Stimulated activated naive B cell treated with anti-CD40 and anti-IgM and Interleukin-4, amounts not matched to agents 10 μg/mL and 1 μg/mL and 100 μg/mL, for 72 hours (primary cell): ENCODE measurements at regions not wholly inside any gene's neighbourhood (a gene's known extent, or its start where the extent isn't known, plus 50 kb on each side); places are given as distances from the start of the nearest gene placed in this dataset.

ENCODE experiments used
- ATAC-seq, 2 donors: fragments of 150-1000 bp; cut with Tn5 transposase; replicated peaks; 2 replicates each; pipeline ENCODE4 v1.10.0; 2021; ENCODE audit warnings: moderate library complexity in 1 of 2
- DNase-seq: peaks from one replicate; pipeline ENCODE4 v3.0.0; 2021
- H3K27ac Mint-ChIP-seq: one replicate; pipeline ENCODE4 v1.8.0; 2022; ENCODE audit warnings: mild to moderate bottlenecking, mixed read lengths
- H3K27me3 Mint-ChIP-seq, 2 donors: one replicate each; pipeline ENCODE4 v1.8.0; 2022; ENCODE audit warnings: mixed read lengths in 2 of 2
- H3K36me3 Mint-ChIP-seq, 2 donors: one replicate each; pipeline ENCODE4 v1.8.0; 2022; ENCODE audit warnings: mixed read lengths in 2 of 2, mild to moderate bottlenecking in 1 of 2
- H3K4me1 Mint-ChIP-seq, 2 donors: one replicate each; pipeline ENCODE4 v1.8.0; 2022; ENCODE audit warnings: mixed read lengths in 2 of 2, mild to moderate bottlenecking in 1 of 2
- H3K4me3 Mint-ChIP-seq, 2 donors: one replicate each; pipeline ENCODE4 v1.8.0; 2022; ENCODE audit warnings: mild to moderate bottlenecking in 2 of 2, mixed read lengths in 2 of 2, moderate library complexity in 1 of 2
- H3K9me3 Mint-ChIP-seq, 2 donors: one replicate each; pipeline ENCODE4 v1.8.0; 2022; ENCODE audit warnings: mixed read lengths in 2 of 2, mild to moderate bottlenecking in 1 of 2

GRCh38 chr2:223226264-223226663 lies 174.3 kb downstream of the KCNE4 start:
- Mint-ChIP-seq H3K4me1 (no peaks in the 10 kb centered on the region), H3K4me3 (no peak overlapping the region), H3K27me3 (no peaks in the 10 kb centered on the region), H3K27ac (no peak overlapping the region), H3K36me3 (no peaks in the 10 kb centered on the region), H3K9me3 (no peaks in the 10 kb centered on the region)
- ATAC-seq (no peak), DNase-seq (no peak)

DNA sequence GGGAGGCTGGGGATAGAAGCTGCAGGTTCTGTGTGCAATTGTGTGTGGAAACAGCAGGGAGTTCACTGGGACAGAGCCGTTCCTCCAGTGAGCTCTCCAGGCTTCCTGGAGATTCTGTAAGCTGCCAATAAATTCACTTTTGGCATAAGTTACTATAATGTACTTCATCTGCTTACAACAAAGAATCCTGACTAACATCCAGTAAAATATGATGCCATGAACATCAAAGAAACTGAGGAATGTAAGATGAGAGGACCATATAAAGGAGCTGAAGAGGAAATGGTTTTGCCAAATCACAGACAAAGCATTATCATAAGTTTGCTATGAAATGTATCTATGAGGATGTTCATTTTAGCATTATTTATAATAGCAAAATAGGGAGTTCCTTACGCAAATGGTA lies 175.3 kb downstream of the KCNE4 start:
- ATAC-seq (no peak), DNase-seq (no peak)
- Mint-ChIP-seq H3K36me3 (no peaks in the 10 kb centered on the region), H3K4me3 (no peak overlapping the region), H3K9me3 (no peaks in the 10 kb centered on the region), H3K27me3 (no peaks in the 10 kb centered on the region), H3K4me1 (no peaks in the 10 kb centered on the region), H3K27ac (no peak overlapping the region)

GRCh38 chr2:223228871-223229270 lies 176.9 kb downstream of the KCNE4 start:
- H3K27ac Mint-ChIP-seq: no peak overlapping the region
- no peak for ATAC-seq
- no peaks in the 10 kb centered on the region for H3K9me3 Mint-ChIP-seq

GRCh38 chr2:223230352-223230751 lies 178.4 kb downstream of the KCNE4 start:
- peaks cover 0 to 2% of the 10 kb centered on the region in 2 donors for H3K27me3 Mint-ChIP-seq
- no peak overlapping the region for H3K4me3 Mint-ChIP-seq

More at GRCh38 chr2:223228871-223229270, 176.9 kb downstream of the KCNE4 start:
- H3K36me3 Mint-ChIP-seq: no peaks in the 10 kb centered on the region
- no peak for DNase-seq
- H3K4me3 Mint-ChIP-seq: no peak overlapping the region
- no peaks in the 10 kb centered on the region for H3K27me3 Mint-ChIP-seq
- no peaks in the 10 kb centered on the region for H3K4me1 Mint-ChIP-seq

DNA sequence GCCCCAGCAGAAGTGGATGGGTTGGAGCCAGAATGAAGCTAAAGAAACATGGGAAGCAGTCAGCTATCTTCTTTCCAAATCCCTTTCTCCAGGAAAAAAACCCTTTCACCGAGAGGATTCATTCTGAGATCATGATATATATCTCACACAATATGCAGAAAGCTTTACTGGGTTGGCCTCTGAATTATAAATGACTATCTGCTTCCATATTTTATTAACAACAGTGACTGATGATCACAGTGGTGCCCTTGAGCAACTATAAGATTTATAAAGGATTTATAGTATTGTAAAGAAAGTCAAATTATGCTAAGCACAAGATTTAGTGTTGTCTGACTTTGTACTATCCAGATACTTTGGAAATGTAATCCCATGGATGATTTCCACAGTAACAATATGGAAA lies 180.3 kb downstream of the KCNE4 start:
- Mint-ChIP-seq H3K4me1 (no peaks in the 10 kb centered on the region), H3K4me3 (no peak overlapping the region), H3K27me3 (peaks cover 0 to 4% of the 10 kb centered on the region in 2 donors), H3K36me3 (no peaks in the 10 kb centered on the region), H3K9me3 (peaks cover 0 to 3% of the 10 kb centered on the region in 2 donors), H3K27ac (no peak overlapping the region)
- ATAC-seq (no peak), DNase-seq (no peak)

More at GRCh38 chr2:223230352-223230751, 178.4 kb downstream of the KCNE4 start:
- Mint-ChIP-seq H3K9me3 (peaks cover 0 to 1% of the 10 kb centered on the region in 2 donors), H3K36me3 (no peaks in the 10 kb centered on the region), H3K4me1 (no peaks in the 10 kb centered on the region), H3K27ac (no peak overlapping the region)
- DNase-seq (no peak), ATAC-seq (no peak)

- Mint-ChIP-seq H3K4me1 (no peaks in the 10 kb centered on the region), H3K4me3 (no peak overlapping the region), H3K9me3 (peaks cover 0 to 3% of the 10 kb centered on the region in 2 donors), H3K27me3 (peaks cover 0 to 4% of the 10 kb centered on the region in 2 donors), H3K27ac (no peak overlapping the region), H3K36me3 (no peaks in the 10 kb centered on the region)
- no peak for ATAC-seq
- no peak for DNase-seq
These were observed 180.9 kb downstream of the KCNE4 start for GRCh38 chr2:223232896-223233295.

DNA sequence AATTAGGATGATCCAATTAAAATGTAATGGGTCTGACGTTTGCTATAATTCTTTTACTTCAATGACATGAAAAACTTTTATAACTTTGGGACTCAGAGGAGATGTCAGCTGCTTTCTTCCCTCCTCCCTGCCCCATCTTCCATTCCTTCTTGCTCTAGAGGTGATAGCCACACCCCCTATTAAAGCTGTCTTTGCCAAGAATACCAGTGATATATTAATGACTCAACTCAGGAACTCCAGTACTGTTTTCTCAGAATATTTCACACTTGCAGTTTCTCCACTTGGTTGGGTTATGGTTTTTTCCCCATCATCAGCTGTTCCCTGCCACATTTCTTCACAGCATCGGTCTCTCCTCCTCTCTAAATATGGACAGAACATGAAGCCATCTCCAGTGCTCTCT lies 184.0 kb downstream of the KCNE4 start:
- Mint-ChIP-seq H3K4me3 (no peak overlapping the region), H3K36me3 (no peaks in the 10 kb centered on the region), H3K4me1 (no peaks in the 10 kb centered on the region), H3K27me3 (peaks cover 0 to 4% of the 10 kb centered on the region in 2 donors), H3K27ac (no peak overlapping the region), H3K9me3 (peaks cover 0 to 3% of the 10 kb centered on the region in 2 donors)
- DNase-seq (no peak), ATAC-seq (no peak)

DNA sequence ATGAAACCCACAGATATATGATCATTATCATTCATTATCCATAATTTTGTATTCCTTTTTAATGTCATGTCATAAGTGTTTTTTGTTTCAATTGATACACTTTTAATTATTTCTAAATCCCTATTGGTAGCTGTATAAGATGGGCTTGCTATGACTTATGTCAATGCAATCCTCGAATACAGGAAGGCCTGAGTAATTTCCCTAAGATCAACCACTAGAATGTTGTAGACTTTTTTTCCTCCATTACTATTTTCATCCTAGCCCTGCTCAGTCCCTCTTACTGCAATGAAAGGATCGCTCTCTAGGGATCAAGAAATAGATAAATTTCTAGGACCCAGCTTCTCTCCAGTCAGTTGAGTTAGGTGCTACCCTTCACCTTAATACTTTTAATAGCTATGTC lies 186.3 kb downstream of the KCNE4 start:
- Mint-ChIP-seq H3K27ac (no peak overlapping the region), H3K27me3 (peaks cover 0 to 4% of the 10 kb centered on the region in 2 donors), H3K36me3 (no peaks in the 10 kb centered on the region), H3K4me1 (no peaks in the 10 kb centered on the region), H3K9me3 (peaks cover 2 to 3% of the 10 kb centered on the region in 2 donors), H3K4me3 (no peak overlapping the region)
- DNase-seq: no peak
- no peak for ATAC-seq

- DNase-seq: no peak
- no peak for ATAC-seq
- Mint-ChIP-seq H3K27ac (no peak overlapping the region), H3K4me1 (no peaks in the 10 kb centered on the region), H3K36me3 (no peaks in the 10 kb centered on the region), H3K4me3 (no peak overlapping the region), H3K27me3 (no peaks in the 10 kb centered on the region), H3K9me3 (peaks cover 4 to 11% of the 10 kb centered on the region in 2 donors)
These were observed 191.2 kb downstream of the KCNE4 start for GRCh38 chr2:223243233-223243632.

- Mint-ChIP-seq H3K4me3 (no peak overlapping the region), H3K9me3 (peaks cover 4 to 11% of the 10 kb centered on the region in 2 donors), H3K27me3 (no peaks in the 10 kb centered on the region), H3K27ac (no peak overlapping the region), H3K36me3 (no peaks in the 10 kb centered on the region), H3K4me1 (no peaks in the 10 kb centered on the region)
- DNase-seq (no peak), ATAC-seq (no peak)
These were observed 195.1 kb downstream of the KCNE4 start for GRCh38 chr2:223247136-223247535.

GRCh38 chr2:223251656-223252229 lies 199.8 kb downstream of the KCNE4 start:
- no peak for DNase-seq
- H3K36me3 Mint-ChIP-seq: no peaks in the 10 kb centered on the region
- H3K27ac Mint-ChIP-seq: no peak overlapping the region
- no peak for ATAC-seq
- no peaks in the 10 kb centered on the region for H3K27me3 Mint-ChIP-seq
- H3K4me3 Mint-ChIP-seq: no peak overlapping the region
- H3K4me1 Mint-ChIP-seq: no peaks in the 10 kb centered on the region
- peaks cover 6 to 12% of the 10 kb centered on the region in 2 donors for H3K9me3 Mint-ChIP-seq

DNA sequence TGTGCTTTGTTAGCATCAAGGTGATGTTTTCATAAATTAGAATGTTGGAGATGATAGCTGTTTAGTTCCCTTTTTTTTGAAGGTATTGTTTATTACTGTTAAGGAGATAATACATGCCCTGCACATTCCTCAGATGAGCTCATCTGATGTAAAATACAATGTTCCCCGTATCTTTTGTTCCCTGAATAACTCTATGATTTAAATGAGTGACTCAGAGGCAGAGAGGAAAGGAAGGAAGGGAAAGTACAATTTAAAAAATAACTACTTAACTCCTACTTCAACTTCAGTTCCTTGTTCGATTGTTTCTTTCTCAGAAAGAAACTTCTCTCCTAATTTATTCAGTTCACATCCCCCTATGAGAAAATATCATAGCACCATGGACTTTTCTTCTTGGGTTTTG lies 208.7 kb downstream of the KCNE4 start:
- Mint-ChIP-seq H3K4me1 (no peaks in the 10 kb centered on the region), H3K36me3 (no peaks in the 10 kb centered on the region), H3K9me3 (peaks cover 12 to 19% of the 10 kb centered on the region in 2 donors), H3K4me3 (no peak overlapping the region), H3K27ac (no peak overlapping the region), H3K27me3 (no peaks in the 10 kb centered on the region)
- DNase-seq (no peak), ATAC-seq (no peak)

DNA sequence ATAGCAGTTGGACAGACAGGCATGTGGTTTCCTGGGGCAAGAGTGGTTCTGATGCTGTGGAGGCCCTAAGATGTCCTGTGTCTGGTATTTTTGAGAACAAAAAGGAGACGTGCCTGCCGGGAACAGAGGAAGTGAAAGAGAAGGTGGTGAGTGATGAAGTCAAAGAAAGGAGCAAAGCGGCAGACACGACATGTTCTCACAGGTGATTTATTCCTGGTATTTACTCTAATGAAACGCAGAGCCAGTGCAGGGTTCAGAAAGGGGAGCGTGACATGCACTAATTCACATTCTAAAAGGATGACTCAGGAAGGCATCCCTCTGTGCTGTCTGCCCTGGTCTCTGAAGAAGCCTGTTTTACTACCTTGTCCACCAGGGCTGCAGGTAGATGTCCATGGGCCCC lies 211.0 kb downstream of the KCNE4 start:
- Mint-ChIP-seq H3K4me3 (no peak overlapping the region), H3K27ac (no peak overlapping the region), H3K36me3 (no peaks in the 10 kb centered on the region), H3K27me3 (no peaks in the 10 kb centered on the region), H3K9me3 (peaks cover 3 to 5% of the 10 kb centered on the region in 2 donors), H3K4me1 (no peaks in the 10 kb centered on the region)
- DNase-seq: no peak
- no peak for ATAC-seq

DNA sequence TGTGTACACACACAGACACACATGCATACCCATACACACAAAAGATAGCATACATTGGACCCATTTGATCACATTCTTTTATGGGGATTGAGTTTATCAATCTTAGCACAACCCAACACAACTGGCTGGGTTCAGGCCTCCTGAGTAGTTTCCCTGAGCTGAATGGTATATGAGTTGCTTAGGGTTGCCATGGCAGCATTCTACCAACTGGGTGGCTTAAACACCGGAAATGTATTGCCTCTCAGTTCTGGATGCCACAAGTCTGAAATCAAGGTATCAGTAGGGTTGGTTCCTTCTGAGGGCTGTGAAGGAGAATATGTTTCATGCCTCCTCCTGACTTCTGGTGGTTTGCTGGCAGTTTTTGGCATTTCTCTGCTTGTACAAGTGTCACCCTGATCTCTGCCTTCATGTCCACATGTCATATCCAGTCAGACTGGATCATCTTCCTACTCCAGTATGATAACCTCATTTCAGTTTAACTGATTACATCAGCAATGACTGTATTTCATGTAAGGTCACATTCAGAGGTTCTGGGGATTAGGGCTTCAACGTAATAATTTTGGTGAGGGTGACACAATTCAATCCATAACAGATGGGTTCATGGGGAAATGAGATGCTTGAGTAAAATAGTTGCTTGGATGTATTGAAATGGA lies 212.7 kb downstream of the KCNE4 start:
- Mint-ChIP-seq H3K4me1 (no peaks in the 10 kb centered on the region), H3K9me3 (peaks cover 0 to 1% of the 10 kb centered on the region in 2 donors), H3K4me3 (no peak overlapping the region), H3K36me3 (no peaks in the 10 kb centered on the region), H3K27me3 (no peaks in the 10 kb centered on the region), H3K27ac (no peak overlapping the region)
- no peak for DNase-seq
- ATAC-seq: no peak

- no peaks in the 10 kb centered on the region for H3K4me1 Mint-ChIP-seq
- H3K9me3 Mint-ChIP-seq: peaks cover 0 to 1% of the 10 kb centered on the region in 2 donors
- H3K27me3 Mint-ChIP-seq: no peaks in the 10 kb centered on the region
- H3K27ac Mint-ChIP-seq: no peak overlapping the region
- DNase-seq: no peak
- H3K36me3 Mint-ChIP-seq: no peaks in the 10 kb centered on the region
- no peak for ATAC-seq
- no peak overlapping the region for H3K4me3 Mint-ChIP-seq
These were observed 215.4 kb downstream of the KCNE4 start for GRCh38 chr2:223267160-223267951.
